K562 (cell line): ENCODE measurements at regions not wholly inside any gene's neighbourhood (a gene's known extent, or its start where the extent isn't known, plus 50 kb on each side); places are given as distances from the start of the nearest gene placed in this dataset.
A peak's percentile ranks its signal among the peaks of the same experiment; 100 is the strongest.

ENCODE experiments used
- ATAC-seq: fragments of 200-7000 bp; cut with Tn5 transposase; 3 replicates; pipeline ENCODE4 v1.9.1; 2020; ENCODE audit warnings: moderate library complexity
- BruUV-seq: library from RNA; stranded (reverse); fragments of 400-500 nt; replicated peaks from 2 replicates; lab custom pipeline; 2021; lab: Mats Ljungman, UMichigan
- CTCF ChIA-PET: fragments of 300-600 bp; formaldehyde crosslinking; extraction: SDS; loops from one replicate; lab custom pipeline; 2021; ENCODE audit warnings: low intra/inter-chr PET ratio; lab: Yijun Ruan, JAX
- POLR2A ChIA-PET: fragments of 300-600, 350-650 bp; sonication (Branson Sonifier 250); formaldehyde crosslinking; extraction: SDS; loops from one replicate; lab custom pipeline; 2021; ENCODE audit warnings: antibody characterized with exemption, inconsistent platforms; lab: Yijun Ruan, JAX
- DNase-seq, 4 experiments: peaks; one replicate each; pipeline versions ENCODE4 v3.0.0 to v3.0.0-alpha.2; 2011 to 2018; ENCODE audit warnings: low spot score in 3 of 4, mixed read lengths in 3 of 4; ENCODE audit errors: extremely low read depth in 1 of 4
- FAIRE-seq: peaks from 2 replicates; lab custom pipeline; 2011; peaks lifted over from hg19 to GRCh38; lab: Jason Lieb, UNC
- H2AFZ ChIP-seq: 2 replicates; pipeline ENCODE4 v1.6.0; 2011; ENCODE audit warnings: low read depth, low read length, control low read depth, inconsistent platforms
- H3K27ac ChIP-seq: fragments of 200-600 bp; 3 replicates; pipeline ENCODE4 v1.8.0; 2011; ENCODE audit warnings: low read depth, mild to moderate bottlenecking, control low read depth, inconsistent platforms, low read length, moderate library complexity, mixed read lengths; ENCODE audit errors: extremely low read depth
- H3K27me3 ChIP-seq, 2 experiments: fragments of 300-600 bp in 1 of 2; 2 replicates in 1 of 2; 3 replicates in 1 of 2; pipeline versions ENCODE4 v1.6.0 to v1.8.0; 2011; ENCODE audit warnings: inconsistent platforms in 2 of 2, low read length in 2 of 2, mild to moderate bottlenecking in 1 of 2, mixed read lengths in 1 of 2, moderate library complexity in 1 of 2; ENCODE audit not compliant: control insufficient read depth in 2 of 2, insufficient read depth in 2 of 2
- H3K36me3 ChIP-seq: fragments of 300-600 bp; 3 replicates; pipeline ENCODE4 v1.8.0; 2011; ENCODE audit warnings: mild to moderate bottlenecking, low read length, inconsistent platforms; ENCODE audit not compliant: control insufficient read depth, insufficient read depth
- H3K4me1 ChIP-seq, 2 experiments: fragments of 200-600 bp in 1 of 2; replicated peaks in 1 of 2; 2 replicates in 1 of 2; 3 replicates in 1 of 2; pipeline versions ENCODE4 v1.5.1 to v1.8.0; 2011; ENCODE audit warnings: inconsistent platforms in 2 of 2, low read length in 2 of 2, mild to moderate bottlenecking in 1 of 2, mixed read lengths in 1 of 2, moderate library complexity in 1 of 2; ENCODE audit not compliant: control insufficient read depth in 2 of 2, insufficient read depth in 2 of 2
- H3K4me2 ChIP-seq: 2 replicates; pipeline ENCODE4 v1.6.1; 2011; ENCODE audit warnings: low read length, control low read depth, inconsistent platforms, mixed read lengths; ENCODE audit not compliant: insufficient read depth
- H3K4me3 ChIP-seq: fragments of 200-600 bp; sonication (generic), shearing (Covaris generic); 2 replicates; pipeline ENCODE4 v1.5.1; 2016; ENCODE audit warnings: control low read depth, inconsistent platforms
- H3K79me2 ChIP-seq: fragments of 200-600 bp; 3 replicates; pipeline ENCODE4 v1.8.0; 2011; ENCODE audit warnings: low read length, inconsistent platforms; ENCODE audit not compliant: control insufficient read depth, insufficient read depth
- H3K9ac ChIP-seq, 2 experiments: 2 replicates each; pipeline versions ENCODE4 v1.6.0 to v1.6.1; 2011; ENCODE audit warnings: low read depth in 2 of 2, low read length in 2 of 2, control low read depth in 1 of 2, inconsistent platforms in 1 of 2, mild to moderate bottlenecking in 1 of 2, mixed read lengths in 1 of 2; ENCODE audit not compliant: insufficient read depth in 1 of 2
- H3K9me1 ChIP-seq: one replicate; pipeline ENCODE4 v1.6.0; 2011; ENCODE audit warnings: inconsistent platforms, mild to moderate bottlenecking, low read length, moderate library complexity; ENCODE audit not compliant: control insufficient read depth, insufficient read depth
- H3K9me3 ChIP-seq: replicated peaks from 2 replicates; pipeline ENCODE4 v1.5.1; 2011; ENCODE audit warnings: low read depth, low read length, inconsistent platforms; ENCODE audit not compliant: control insufficient read depth, insufficient read depth
- H4K20me1 ChIP-seq: replicated peaks from 2 replicates; pipeline ENCODE4 v1.6.1; 2011; ENCODE audit warnings: low read length, inconsistent platforms, mixed read lengths; ENCODE audit not compliant: control insufficient read depth, insufficient read depth
- ATF1 ChIP-seq, 2 experiments: fragments of 450-650 bp in 1 of 2; IDR thresholded peaks; 2 replicates each; pipeline ENCODE4 v1.6.1; 2016; ENCODE audit warnings: missing compliant biosample characterization in 1 of 2, missing genetic modification characterization in 1 of 2
- CEBPG ChIP-seq, 3 experiments: fragments of 200-800 bp in 1 of 3; sonication (Bioruptor generic) in 1 of 3; sonication (generic) in 1 of 3; formaldehyde crosslinking in 1 of 3; IDR thresholded peaks in 2 of 3; conservative IDR thresholded peaks in 1 of 3; 2 replicates each; pipeline versions ENCODE4 v1.6.1 to v1.8.0; 2016 to 2022; ENCODE audit warnings: missing compliant biosample characterization in 2 of 3, missing genetic modification characterization in 2 of 3, mild to moderate bottlenecking in 1 of 3, missing genetic modification reagents in 1 of 3
- NFE2 ChIP-seq: IDR thresholded peaks from 2 replicates; pipeline ENCODE4 v1.6.1; 2014; ENCODE audit warnings: antibody characterized with exemption, low read depth
- SNIP1 ChIP-seq: fragments of 450-650 bp; IDR thresholded peaks from 2 replicates; pipeline ENCODE4 v1.7.1; 2017; ENCODE audit warnings: low read depth, mild to moderate bottlenecking
- SPI1 ChIP-seq: IDR thresholded peaks from 2 replicates; pipeline ENCODE4 v1.6.1; 2011; ENCODE audit warnings: low read depth, low read length, control low read depth, borderline replicate concordance
- ZNF354B ChIP-seq: fragments of 250-450 bp; sonication (Bioruptor Pico); IDR thresholded peaks from 2 replicates; pipeline ENCODE4 v1.4.0; 2020
- ZNF57 ChIP-seq: fragments of 450-650 bp; formaldehyde crosslinking; IDR thresholded peaks from 2 replicates; pipeline ENCODE4 v1.4.0; 2020; ENCODE audit warnings: mild to moderate bottlenecking, moderate library complexity
- WGBS: fragments of 100-300 bp; shearing (Covaris generic); methylation state at CpG from one replicate; pipeline ENCODE4 v1.1.6; 2016; ENCODE audit warnings: low coverage, mixed read lengths; ENCODE audit not compliant: insufficient coverage; ENCODE audit errors: missing lambda C conversion rate; 5-methylcytosine and 5-hydroxymethylcytosine counted together
- in situ Hi-C: fragments of 300-500 bp; cut with MboI; formaldehyde crosslinking; loops from 4 replicates; pipeline ENCODE4 v1.15.0; 2018; ENCODE audit warnings: inconsistent platforms, mixed read lengths
- intact Hi-C: fragments of 100-400 bp; cut with micrococcal nuclease; formaldehyde crosslinking; loops from 2 replicates; pipeline ENCODE4 v1.14.2; 2022
- TF ChIP-seq, protein P1 (sequence below): sonication (generic); formaldehyde crosslinking; IDR thresholded peaks from 2 replicates; pipeline ENCODE4 v1.8.0; 2023; ENCODE audit warnings: missing genetic modification reagents, mild to moderate bottlenecking, borderline replicate concordance
- TF ChIP-seq, protein P2 (sequence below): fragments of 450-650 bp; IDR thresholded peaks from 2 replicates; pipeline ENCODE4 v1.6.1; 2016; ENCODE audit warnings: antibody characterized with exemption

DNA sequence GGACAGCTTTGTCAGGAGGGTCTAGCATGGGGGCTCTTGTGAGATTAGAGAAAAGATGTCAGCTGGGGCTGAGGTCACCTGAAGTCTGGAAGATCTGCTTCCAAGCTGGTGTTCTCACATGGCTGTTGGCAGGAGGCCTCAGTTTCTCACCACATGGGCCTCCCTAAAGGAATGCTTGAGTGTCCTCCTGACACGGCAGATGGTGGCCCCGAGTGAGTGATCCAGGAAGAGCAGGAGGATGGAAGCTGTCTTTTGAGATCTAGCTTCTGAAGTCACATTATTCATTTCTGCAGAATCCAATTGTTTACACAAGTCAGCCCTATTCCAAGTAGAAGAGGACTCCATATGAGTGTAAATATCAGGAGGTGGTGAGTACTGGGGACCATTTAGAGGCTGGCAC is 344.0 kb upstream of the PROK2 start:
- BruUV-seq = no TSS peak
- Histone ChIP-seq H4K20me1 (no peaks in the 10 kb centered on the region), H3K27ac (no peak overlapping the region), H3K9me3 (no peaks in the 10 kb centered on the region), H3K9me1 (no peaks in the 10 kb centered on the region), H3K9ac (no peak overlapping the region), H3K27me3 (no peaks in the 10 kb centered on the region), H2AFZ (no peak overlapping the region), H3K79me2 (no peaks in the 10 kb centered on the region), H3K36me3 (no peaks in the 10 kb centered on the region), H3K4me1 (peaks cover 6 to 25% of the 10 kb centered on the region in 2 experiments; a peak in 4 of 5 replicates), H3K4me2 (no peak overlapping the region), H3K4me3 (no peak overlapping the region)
- POLR2A ChIA-PET = no interaction called here
- DNase-seq (no peak), ATAC-seq (no peak), FAIRE-seq (no peak)
- in situ Hi-C loops = no loop called here
- CTCF ChIA-PET = no interaction called here
- WGBS = 41% methylated on average over 2 of the region's 2 CpGs
- TF ChIP-seq ZNF354B (CRISPR knock-in tag) (no peak), ZNF57 (CRISPR knock-in tag) (no peak)
- intact Hi-C loops = no loop called here

- POLR2A ChIA-PET = no interaction called here
- no peak for ATAC-seq
- Histone ChIP-seq H2AFZ (peak overlapping the region; percentile 41; the same call in 1 of the 2 replicates), H3K4me1 (peaks cover under 1 to 16% of the 10 kb centered on the region in 2 experiments; a peak in 4 of 5 replicates), H3K9me3 (no peaks in the 10 kb centered on the region), H3K9ac (no peak overlapping the region), H3K27ac (no peak overlapping the region), H3K36me3 (no peaks in the 10 kb centered on the region), H3K4me3 (no peak overlapping the region), H3K27me3 (no peaks in the 10 kb centered on the region), H3K79me2 (no peaks in the 10 kb centered on the region), H4K20me1 (no peaks in the 10 kb centered on the region), H3K4me2 (no peak overlapping the region), H3K9me1 (no peaks in the 10 kb centered on the region)
- no peak for DNase-seq
- BruUV-seq = no TSS peak
- peak; percentile 72 for FAIRE-seq
- in situ Hi-C loops = no loop called here
- intact Hi-C loops = no loop called here
- WGBS = 55% methylated on average over 2 of the region's 3 CpGs
- CTCF ChIA-PET = no interaction called here
- peak; percentile 81 for TF ChIP-seq SPI1
- TF ChIP-seq, protein P1, sequence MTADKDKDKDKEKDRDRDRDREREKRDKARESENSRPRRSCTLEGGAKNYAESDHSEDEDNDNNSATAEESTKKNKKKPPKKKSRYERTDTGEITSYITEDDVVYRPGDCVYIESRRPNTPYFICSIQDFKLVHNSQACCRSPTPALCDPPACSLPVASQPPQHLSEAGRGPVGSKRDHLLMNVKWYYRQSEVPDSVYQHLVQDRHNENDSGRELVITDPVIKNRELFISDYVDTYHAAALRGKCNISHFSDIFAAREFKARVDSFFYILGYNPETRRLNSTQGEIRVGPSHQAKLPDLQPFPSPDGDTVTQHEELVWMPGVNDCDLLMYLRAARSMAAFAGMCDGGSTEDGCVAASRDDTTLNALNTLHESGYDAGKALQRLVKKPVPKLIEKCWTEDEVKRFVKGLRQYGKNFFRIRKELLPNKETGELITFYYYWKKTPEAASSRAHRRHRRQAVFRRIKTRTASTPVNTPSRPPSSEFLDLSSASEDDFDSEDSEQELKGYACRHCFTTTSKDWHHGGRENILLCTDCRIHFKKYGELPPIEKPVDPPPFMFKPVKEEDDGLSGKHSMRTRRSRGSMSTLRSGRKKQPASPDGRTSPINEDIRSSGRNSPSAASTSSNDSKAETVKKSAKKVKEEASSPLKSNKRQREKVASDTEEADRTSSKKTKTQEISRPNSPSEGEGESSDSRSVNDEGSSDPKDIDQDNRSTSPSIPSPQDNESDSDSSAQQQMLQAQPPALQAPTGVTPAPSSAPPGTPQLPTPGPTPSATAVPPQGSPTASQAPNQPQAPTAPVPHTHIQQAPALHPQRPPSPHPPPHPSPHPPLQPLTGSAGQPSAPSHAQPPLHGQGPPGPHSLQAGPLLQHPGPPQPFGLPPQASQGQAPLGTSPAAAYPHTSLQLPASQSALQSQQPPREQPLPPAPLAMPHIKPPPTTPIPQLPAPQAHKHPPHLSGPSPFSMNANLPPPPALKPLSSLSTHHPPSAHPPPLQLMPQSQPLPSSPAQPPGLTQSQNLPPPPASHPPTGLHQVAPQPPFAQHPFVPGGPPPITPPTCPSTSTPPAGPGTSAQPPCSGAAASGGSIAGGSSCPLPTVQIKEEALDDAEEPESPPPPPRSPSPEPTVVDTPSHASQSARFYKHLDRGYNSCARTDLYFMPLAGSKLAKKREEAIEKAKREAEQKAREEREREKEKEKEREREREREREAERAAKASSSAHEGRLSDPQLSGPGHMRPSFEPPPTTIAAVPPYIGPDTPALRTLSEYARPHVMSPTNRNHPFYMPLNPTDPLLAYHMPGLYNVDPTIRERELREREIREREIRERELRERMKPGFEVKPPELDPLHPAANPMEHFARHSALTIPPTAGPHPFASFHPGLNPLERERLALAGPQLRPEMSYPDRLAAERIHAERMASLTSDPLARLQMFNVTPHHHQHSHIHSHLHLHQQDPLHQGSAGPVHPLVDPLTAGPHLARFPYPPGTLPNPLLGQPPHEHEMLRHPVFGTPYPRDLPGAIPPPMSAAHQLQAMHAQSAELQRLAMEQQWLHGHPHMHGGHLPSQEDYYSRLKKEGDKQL = no peak
- TF ChIP-seq, protein P2, sequence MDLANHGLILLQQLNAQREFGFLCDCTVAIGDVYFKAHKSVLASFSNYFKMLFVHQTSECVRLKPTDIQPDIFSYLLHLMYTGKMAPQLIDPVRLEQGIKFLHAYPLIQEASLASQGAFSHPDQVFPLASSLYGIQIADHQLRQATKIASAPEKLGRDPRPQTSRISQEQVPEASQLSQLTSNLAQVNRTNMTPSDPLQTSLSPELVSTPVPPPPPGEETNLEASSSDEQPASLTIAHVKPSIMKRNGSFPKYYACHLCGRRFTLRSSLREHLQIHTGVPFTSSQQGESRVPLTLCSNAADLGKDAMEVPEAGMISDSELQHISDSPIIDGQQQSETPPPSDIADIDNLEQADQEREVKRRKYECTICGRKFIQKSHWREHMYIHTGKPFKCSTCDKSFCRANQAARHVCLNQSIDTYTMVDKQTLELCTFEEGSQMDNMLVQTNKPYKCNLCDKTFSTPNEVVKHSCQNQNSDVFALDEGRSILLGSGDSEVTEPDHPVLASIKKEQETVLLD = no peak
- no peak for TF ChIP-seq CEBPG (CRISPR knock-in tag; IDR thresholded peaks at IDR 0.05)
- TF ChIP-seq CEBPG (tag; conservative IDR thresholded peaks at IDR 0.05 in 1 of 2, IDR thresholded peaks at IDR 0.05 in 1 of 2) = 0 out of 4 replicates have a peak, but pooled peaks of 1 of the 2 experiments have one; percentile 34
- TF ChIP-seq SNIP1 = no peak
- TF ChIP-seq NFE2 = 0 out of 2 replicates have a peak, but pooled peaks have one; percentile 23
- no peak for TF ChIP-seq ATF1 (CRISPR knock-in tag; IDR thresholded peaks at IDR 0.05)
- TF ChIP-seq ATF1 (tag; IDR thresholded peaks at IDR 0.05) = no peak
These were observed 342.9 kb upstream of the PROK2 start for GRCh38 chr3:72127844-72128243.
